ENCODE measurements at regions not wholly inside any gene's neighbourhood (a gene's known extent, or its start where the extent isn't known, plus 50 kb on each side); places are given as distances from the start of the nearest gene placed in this dataset.

DNA sequence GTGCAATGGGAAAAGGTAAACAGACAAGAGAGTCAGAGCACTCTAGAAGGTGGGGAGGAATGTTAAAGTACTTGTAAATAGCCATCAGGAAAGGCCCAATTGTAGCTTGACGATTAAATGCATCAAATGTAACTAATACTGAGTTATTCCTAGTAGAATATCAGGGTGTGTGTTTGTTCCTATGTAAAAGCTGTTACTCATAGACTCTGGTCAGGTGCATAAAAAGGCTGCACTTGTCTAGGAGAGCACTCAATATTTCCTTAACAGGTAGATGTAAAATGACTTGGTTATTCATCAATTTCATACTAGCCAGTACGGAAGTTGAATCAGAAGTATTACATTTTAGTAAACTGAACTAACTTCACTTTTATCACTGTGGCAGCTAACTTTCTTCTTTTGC lies 179.7 kb upstream of the AGR3 start:
- TF ChIP-seq POLR2AphosphoS5 (IDR thresholded peaks at IDR 0.05; ENCODE audit: insufficient read depth in 1 of 2, low read depth in 1 of 2) (no peak), POLR2A (IDR thresholded peaks at IDR 0.05) (no peak)
- TF ChIP-seq, protein P1, sequence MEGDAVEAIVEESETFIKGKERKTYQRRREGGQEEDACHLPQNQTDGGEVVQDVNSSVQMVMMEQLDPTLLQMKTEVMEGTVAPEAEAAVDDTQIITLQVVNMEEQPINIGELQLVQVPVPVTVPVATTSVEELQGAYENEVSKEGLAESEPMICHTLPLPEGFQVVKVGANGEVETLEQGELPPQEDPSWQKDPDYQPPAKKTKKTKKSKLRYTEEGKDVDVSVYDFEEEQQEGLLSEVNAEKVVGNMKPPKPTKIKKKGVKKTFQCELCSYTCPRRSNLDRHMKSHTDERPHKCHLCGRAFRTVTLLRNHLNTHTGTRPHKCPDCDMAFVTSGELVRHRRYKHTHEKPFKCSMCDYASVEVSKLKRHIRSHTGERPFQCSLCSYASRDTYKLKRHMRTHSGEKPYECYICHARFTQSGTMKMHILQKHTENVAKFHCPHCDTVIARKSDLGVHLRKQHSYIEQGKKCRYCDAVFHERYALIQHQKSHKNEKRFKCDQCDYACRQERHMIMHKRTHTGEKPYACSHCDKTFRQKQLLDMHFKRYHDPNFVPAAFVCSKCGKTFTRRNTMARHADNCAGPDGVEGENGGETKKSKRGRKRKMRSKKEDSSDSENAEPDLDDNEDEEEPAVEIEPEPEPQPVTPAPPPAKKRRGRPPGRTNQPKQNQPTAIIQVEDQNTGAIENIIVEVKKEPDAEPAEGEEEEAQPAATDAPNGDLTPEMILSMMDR (IDR thresholded peaks at IDR 0.05), result no peak

Measured in vagina (tissue), 2 donors.